ENCODE measurements at regions not wholly inside any gene's neighbourhood (a gene's known extent, or its start where the extent isn't known, plus 50 kb on each side); places are given as distances from the start of the nearest gene placed in this dataset.

DNA sequence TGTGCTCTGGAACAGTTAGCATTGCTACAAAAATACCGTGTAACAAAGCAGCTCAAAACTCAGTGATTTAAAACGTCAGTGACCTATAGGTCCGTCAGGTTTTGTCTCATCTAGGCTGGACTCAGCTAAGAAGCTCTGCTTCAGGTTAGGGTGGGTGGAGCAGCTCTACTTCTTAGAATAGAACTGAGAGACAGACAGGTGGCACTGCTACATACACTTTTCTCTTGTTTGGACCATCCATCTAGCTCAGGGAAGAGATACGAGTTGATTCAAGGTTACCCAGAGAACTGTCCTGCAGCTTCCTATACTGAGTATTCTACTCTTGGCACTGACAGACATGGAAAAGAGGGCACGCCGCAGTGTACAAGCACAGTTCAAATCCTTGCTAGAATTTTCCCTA lies 456.1 kb downstream of the IGSF11 start:
- WGBS, result 91% methylated on average over 6 of the region's 6 CpGs
- intact Hi-C loops (cut with DNase I), result no loop called here

DNA sequence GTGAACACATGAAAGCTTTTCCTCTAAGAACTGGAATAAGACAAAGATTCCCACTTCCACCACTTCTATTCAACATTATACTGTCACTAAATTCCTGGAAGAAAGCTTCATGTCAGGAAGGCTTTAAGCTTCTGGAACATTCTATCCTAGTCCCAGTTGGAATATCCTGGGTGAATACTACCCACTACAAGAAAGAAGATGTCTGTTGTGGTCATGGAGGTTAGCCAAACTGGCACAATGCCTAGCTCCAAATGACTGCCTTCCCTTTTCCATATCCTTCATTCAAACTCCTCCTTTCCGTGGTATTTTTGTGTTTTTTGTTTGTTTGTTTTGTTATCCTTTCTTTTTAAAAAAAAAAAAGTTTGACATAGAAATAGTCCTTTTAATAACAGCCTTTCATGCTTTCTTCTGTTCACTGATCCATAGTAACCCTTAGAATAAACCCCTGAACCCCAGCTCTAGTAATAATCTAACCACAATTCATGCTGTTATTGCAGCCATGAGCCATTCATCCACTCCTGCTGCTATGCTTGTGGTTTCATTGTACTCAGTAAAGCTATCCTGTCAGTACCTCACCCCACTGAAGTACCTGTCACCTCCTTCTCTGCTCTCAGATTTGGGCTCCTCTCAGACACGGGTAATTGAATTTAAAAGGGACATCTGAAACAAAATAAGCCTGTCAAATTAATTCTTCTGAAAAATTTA lies 447.5 kb downstream of the IGSF11 start:
- Histone ChIP-seq H3K4me1 (replicated peaks) (no peaks in the 10 kb centered on the region), H3K27me3 (replicated peaks; ENCODE audit: insufficient read depth) (no peaks in the 10 kb centered on the region), H3K36me3 (no peaks in the 10 kb centered on the region), H3K4me3 (no peak overlapping the region), H3K9me3 (no peaks in the 10 kb centered on the region), H3K27ac (no peak overlapping the region)
- intact Hi-C loops (cut with DNase I), result no loop called here
- TF ChIP-seq POLR2A (IDR thresholded peaks at IDR 0.05) (no peak), POLR2AphosphoS5 (IDR thresholded peaks at IDR 0.05) (no peak)
- TF ChIP-seq, protein P1, sequence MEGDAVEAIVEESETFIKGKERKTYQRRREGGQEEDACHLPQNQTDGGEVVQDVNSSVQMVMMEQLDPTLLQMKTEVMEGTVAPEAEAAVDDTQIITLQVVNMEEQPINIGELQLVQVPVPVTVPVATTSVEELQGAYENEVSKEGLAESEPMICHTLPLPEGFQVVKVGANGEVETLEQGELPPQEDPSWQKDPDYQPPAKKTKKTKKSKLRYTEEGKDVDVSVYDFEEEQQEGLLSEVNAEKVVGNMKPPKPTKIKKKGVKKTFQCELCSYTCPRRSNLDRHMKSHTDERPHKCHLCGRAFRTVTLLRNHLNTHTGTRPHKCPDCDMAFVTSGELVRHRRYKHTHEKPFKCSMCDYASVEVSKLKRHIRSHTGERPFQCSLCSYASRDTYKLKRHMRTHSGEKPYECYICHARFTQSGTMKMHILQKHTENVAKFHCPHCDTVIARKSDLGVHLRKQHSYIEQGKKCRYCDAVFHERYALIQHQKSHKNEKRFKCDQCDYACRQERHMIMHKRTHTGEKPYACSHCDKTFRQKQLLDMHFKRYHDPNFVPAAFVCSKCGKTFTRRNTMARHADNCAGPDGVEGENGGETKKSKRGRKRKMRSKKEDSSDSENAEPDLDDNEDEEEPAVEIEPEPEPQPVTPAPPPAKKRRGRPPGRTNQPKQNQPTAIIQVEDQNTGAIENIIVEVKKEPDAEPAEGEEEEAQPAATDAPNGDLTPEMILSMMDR (IDR thresholded peaks at IDR 0.05), result no peak
- DNase-seq (ENCODE audit: low spot score), result no peak
- 44% methylated on average over 2 of the region's 2 CpGs for WGBS

More for the DNA sequence above, 456.1 kb downstream of the IGSF11 start:
- H3K36me3 ChIP-seq, result no peaks in the 10 kb centered on the region
- H3K9me3 ChIP-seq, result no peaks in the 10 kb centered on the region
- DNase-seq (ENCODE audit: low spot score), result no peak
- no peak overlapping the region for H3K27ac ChIP-seq
- H3K4me3 ChIP-seq, result no peak overlapping the region
- TF ChIP-seq POLR2AphosphoS5 (IDR thresholded peaks at IDR 0.05), result no peak
- no peak for TF ChIP-seq POLR2A (IDR thresholded peaks at IDR 0.05)
- TF ChIP-seq, protein P1 (IDR thresholded peaks at IDR 0.05), result no peak
- H3K27me3 ChIP-seq (replicated peaks; ENCODE audit: insufficient read depth), result no peaks in the 10 kb centered on the region
- no peaks in the 10 kb centered on the region for H3K4me1 ChIP-seq (replicated peaks)

GRCh38 chr3:118587847-118588246 lies 446.8 kb downstream of the IGSF11 start:
- Histone ChIP-seq H3K36me3 (no peaks in the 10 kb centered on the region), H3K27ac (no peak overlapping the region), H3K4me3 (no peak overlapping the region), H3K9me3 (no peaks in the 10 kb centered on the region), H3K27me3 (replicated peaks; ENCODE audit: insufficient read depth) (no peaks in the 10 kb centered on the region), H3K4me1 (replicated peaks) (no peaks in the 10 kb centered on the region)
- intact Hi-C loops (cut with DNase I), result no loop called here
- DNase-seq (ENCODE audit: low spot score), result no peak
- no peak for TF ChIP-seq POLR2AphosphoS5 (IDR thresholded peaks at IDR 0.05)
- TF ChIP-seq, protein P1 (IDR thresholded peaks at IDR 0.05), result no peak
- no peak for TF ChIP-seq POLR2A (IDR thresholded peaks at IDR 0.05)

GRCh38 chr3:118593277-118593670 lies 441.4 kb downstream of the IGSF11 start:
- no peak for TF ChIP-seq POLR2A (IDR thresholded peaks at IDR 0.05)
- TF ChIP-seq, protein P1 (IDR thresholded peaks at IDR 0.05), result no peak
- TF ChIP-seq POLR2AphosphoS5 (IDR thresholded peaks at IDR 0.05), result no peak
- Histone ChIP-seq H3K4me1 (replicated peaks) (no peaks in the 10 kb centered on the region), H3K27me3 (replicated peaks; ENCODE audit: insufficient read depth) (no peaks in the 10 kb centered on the region), H3K4me3 (no peak overlapping the region), H3K36me3 (no peaks in the 10 kb centered on the region), H3K9me3 (no peaks in the 10 kb centered on the region), H3K27ac (no peak overlapping the region)
- intact Hi-C loops (cut with DNase I), result no loop called here
- DNase-seq (ENCODE audit: low spot score), result no peak
- WGBS, result 77% methylated on average over 4 of the region's 4 CpGs

- no peak for DNase-seq (ENCODE audit: low spot score)
These were observed 437.5 kb downstream of the IGSF11 start for GRCh38 chr3:118597184-118597583.

More at GRCh38 chr3:118597184-118597583, 437.5 kb downstream of the IGSF11 start:
- Histone ChIP-seq H3K27ac (no peak overlapping the region), H3K4me3 (no peak overlapping the region), H3K9me3 (no peaks in the 10 kb centered on the region), H3K4me1 (replicated peaks) (no peaks in the 10 kb centered on the region), H3K27me3 (replicated peaks; ENCODE audit: insufficient read depth) (no peaks in the 10 kb centered on the region), H3K36me3 (no peaks in the 10 kb centered on the region)
- TF ChIP-seq, protein P1 (IDR thresholded peaks at IDR 0.05), result no peak
- TF ChIP-seq POLR2A (IDR thresholded peaks at IDR 0.05) (no peak), POLR2AphosphoS5 (IDR thresholded peaks at IDR 0.05) (no peak)
- intact Hi-C loops (cut with DNase I), result no loop called here

Data from prostate gland (tissue), 2 donors.